Glomerular visceral epithelial cell (primary cell): ENCODE measurements at regions not wholly inside any gene's neighbourhood (a gene's known extent, or its start where the extent isn't known, plus 50 kb on each side); places are given as distances from the start of the nearest gene placed in this dataset.

Experiments used
- DNase-seq: peaks from one replicate; pipeline ENCODE4 v3.0.0-alpha.2; 2016; ENCODE audit errors: extremely low spot score

- DNase-seq: no peak
Observed at GRCh38 chr1:244106837-244107493, 55.9 kb downstream of the ZBTB18 start.

GRCh38 chr1:244111027-244111426 lies 59.9 kb downstream of the ZBTB18 start:
- DNase-seq: peak; percentile 34

GRCh38 chr1:244112041-244112440 lies 61.0 kb downstream of the ZBTB18 start:
- peak; percentile 60 for DNase-seq

- peak; percentile 83 for DNase-seq
Observed at GRCh38 chr1:244112636-244113035, 61.6 kb downstream of the ZBTB18 start.

GRCh38 chr1:244113532-244114320 lies 62.6 kb downstream of the ZBTB18 start:
- DNase-seq: peak; percentile 13

- DNase-seq: no peak
Observed at GRCh38 chr1:244114892-244115291, 63.8 kb downstream of the ZBTB18 start.

- no peak for DNase-seq
Observed at GRCh38 chr1:244116946-244117345, 65.9 kb downstream of the ZBTB18 start.

- no peak for DNase-seq
Observed at GRCh38 chr1:244118109-244118761, 67.2 kb downstream of the ZBTB18 start.

GRCh38 chr1:244128591-244129383 lies 77.7 kb downstream of the ZBTB18 start:
- no peak for DNase-seq

GRCh38 chr1:244137276-244137675 lies 86.2 kb downstream of the ZBTB18 start:
- DNase-seq: no peak

GRCh38 chr1:244137725-244138124 lies 86.6 kb downstream of the ZBTB18 start:
- no peak for DNase-seq

GRCh38 chr1:244138399-244138798 lies 87.3 kb downstream of the ZBTB18 start:
- DNase-seq: no peak

GRCh38 chr1:244139655-244140054 lies 88.6 kb downstream of the ZBTB18 start:
- DNase-seq: no peak

- no peak for DNase-seq
Observed at GRCh38 chr1:244140420-244140819, 89.3 kb downstream of the ZBTB18 start.

- DNase-seq: no peak
Observed at GRCh38 chr1:244144053-244144452, 93.0 kb downstream of the ZBTB18 start.

- DNase-seq: no peak
Observed at GRCh38 chr1:244150071-244150470, 99.0 kb downstream of the ZBTB18 start.

- DNase-seq: no peak
Observed at GRCh38 chr1:244150665-244151064, 99.6 kb downstream of the ZBTB18 start.

GRCh38 chr1:244151537-244151936 lies 100.5 kb downstream of the ZBTB18 start:
- no peak for DNase-seq

- no peak for DNase-seq
Observed at GRCh38 chr1:244154508-244154871, 103.4 kb downstream of the ZBTB18 start.

- DNase-seq: no peak
Observed at GRCh38 chr1:244154872-244155531, 103.9 kb downstream of the ZBTB18 start.

- no peak for DNase-seq
Observed at GRCh38 chr1:244155661-244156060, 104.6 kb downstream of the ZBTB18 start.
